ENCODE measurements at regions not wholly inside any gene's neighbourhood (a gene's known extent, or its start where the extent isn't known, plus 50 kb on each side); places are given as distances from the start of the nearest gene placed in this dataset.

DNA sequence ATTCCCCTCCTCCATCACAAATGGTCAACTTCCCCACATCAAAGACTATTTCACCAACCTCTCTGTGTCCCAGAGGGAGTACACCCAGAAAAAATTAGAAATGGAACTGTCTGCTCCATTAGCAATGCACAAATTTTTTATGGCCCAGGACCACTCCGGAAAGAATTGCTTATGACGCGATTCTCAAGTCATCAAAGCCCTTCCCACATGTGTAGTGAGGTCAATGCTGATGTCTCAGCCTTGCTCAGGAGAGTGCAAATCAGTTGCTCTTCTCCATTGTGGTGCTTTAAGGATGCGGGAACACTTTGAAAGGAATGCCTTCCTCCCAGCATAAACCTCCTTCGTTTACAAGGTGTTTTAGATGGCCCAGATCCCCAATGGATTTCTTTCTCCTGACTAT lies 518.3 kb downstream of the PPARGC1A start:
- no peaks in the 10 kb centered on the region for H3K36me3 ChIP-seq (ENCODE audit: control insufficient read depth, insufficient read depth, low read length)
- CTCF ChIA-PET = no interaction called here
- intact Hi-C loops (cut with micrococcal nuclease) = no loop called here
- no peak for ATAC-seq (ENCODE audit: low read depth)
- no peak overlapping the region for H3K9ac ChIP-seq (ENCODE audit: low read depth, low read length)
- H4K8ac ChIP-seq (ENCODE audit: low read depth in 2 of 2, low read length in 2 of 2) = no peak overlapping the region
- H2BK20ac ChIP-seq (ENCODE audit: low read depth, low read length) = no peak overlapping the region
- DNase-seq = no peak
- dilution Hi-C loops (cut with HindIII; ENCODE audit: low sequenced_read_pairs, unreplicated experiment) = no loop called here
- no peak overlapping the region for H2BK15ac ChIP-seq (ENCODE audit: low read depth, low read length)
- H4K91ac ChIP-seq (ENCODE audit: insufficient read depth, low read depth, low read length) = no peak overlapping the region
- no peak overlapping the region for H2AK9ac ChIP-seq (replicated peaks; ENCODE audit: low read depth, low read length, poor library complexity)
- BruUV-seq (replicated peaks) = no TSS peak
- H2AK5ac ChIP-seq (ENCODE audit: low read depth, low read length) = no peak overlapping the region
- H3K56ac ChIP-seq (ENCODE audit: extremely low read depth, insufficient read depth, low read length) = no peak overlapping the region
- no peaks in the 10 kb centered on the region for H4K20me1 ChIP-seq (ENCODE audit: insufficient read depth, low read length)
- no CpG with 5 or more reads among the region's 5 CpGs for WGBS, 2 experiments (ENCODE audit: extremely low coverage in 2 of 2, insufficient read length in 1 of 2)
- TF ChIP-seq SMC3 (IDR thresholded peaks at IDR 0.05; ENCODE audit: low read depth, low read length) (no peak), POLR2A (IDR thresholded peaks at IDR 0.05; ENCODE audit: low read depth, low read length) (no peak), RAD21 (IDR thresholded peaks at IDR 0.05; ENCODE audit: low read length) (no peak), MAFK (IDR thresholded peaks at IDR 0.05; ENCODE audit: low read depth, low read length) (no peak), BHLHE40 (IDR thresholded peaks at IDR 0.05; ENCODE audit: low read depth, low read length) (no peak), CEBPB (IDR thresholded peaks at IDR 0.05; ENCODE audit: low read depth, low read length) (no peak), FOS (IDR thresholded peaks at IDR 0.05; ENCODE audit: low read depth, low read length) (no peak), CHD1 (IDR thresholded peaks at IDR 0.05; ENCODE audit: low read depth, low read length) (no peak), MXI1 (IDR thresholded peaks at IDR 0.05; ENCODE audit: borderline replicate concordance, low read depth, low read length) (no peak), RCOR1 (IDR thresholded peaks at IDR 0.05; ENCODE audit: insufficient replicate concordance, low read length) (no peak)
- TF ChIP-seq, protein P1, sequence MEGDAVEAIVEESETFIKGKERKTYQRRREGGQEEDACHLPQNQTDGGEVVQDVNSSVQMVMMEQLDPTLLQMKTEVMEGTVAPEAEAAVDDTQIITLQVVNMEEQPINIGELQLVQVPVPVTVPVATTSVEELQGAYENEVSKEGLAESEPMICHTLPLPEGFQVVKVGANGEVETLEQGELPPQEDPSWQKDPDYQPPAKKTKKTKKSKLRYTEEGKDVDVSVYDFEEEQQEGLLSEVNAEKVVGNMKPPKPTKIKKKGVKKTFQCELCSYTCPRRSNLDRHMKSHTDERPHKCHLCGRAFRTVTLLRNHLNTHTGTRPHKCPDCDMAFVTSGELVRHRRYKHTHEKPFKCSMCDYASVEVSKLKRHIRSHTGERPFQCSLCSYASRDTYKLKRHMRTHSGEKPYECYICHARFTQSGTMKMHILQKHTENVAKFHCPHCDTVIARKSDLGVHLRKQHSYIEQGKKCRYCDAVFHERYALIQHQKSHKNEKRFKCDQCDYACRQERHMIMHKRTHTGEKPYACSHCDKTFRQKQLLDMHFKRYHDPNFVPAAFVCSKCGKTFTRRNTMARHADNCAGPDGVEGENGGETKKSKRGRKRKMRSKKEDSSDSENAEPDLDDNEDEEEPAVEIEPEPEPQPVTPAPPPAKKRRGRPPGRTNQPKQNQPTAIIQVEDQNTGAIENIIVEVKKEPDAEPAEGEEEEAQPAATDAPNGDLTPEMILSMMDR (conservative IDR thresholded peaks at IDR 0.05; ENCODE audit: low read depth, low read length) = no peak
- TF ChIP-seq, protein P2, sequence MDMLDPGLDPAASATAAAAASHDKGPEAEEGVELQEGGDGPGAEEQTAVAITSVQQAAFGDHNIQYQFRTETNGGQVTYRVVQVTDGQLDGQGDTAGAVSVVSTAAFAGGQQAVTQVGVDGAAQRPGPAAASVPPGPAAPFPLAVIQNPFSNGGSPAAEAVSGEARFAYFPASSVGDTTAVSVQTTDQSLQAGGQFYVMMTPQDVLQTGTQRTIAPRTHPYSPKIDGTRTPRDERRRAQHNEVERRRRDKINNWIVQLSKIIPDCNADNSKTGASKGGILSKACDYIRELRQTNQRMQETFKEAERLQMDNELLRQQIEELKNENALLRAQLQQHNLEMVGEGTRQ (IDR thresholded peaks at IDR 0.05; ENCODE audit: low read depth, low read length) = no peak
- TF ChIP-seq, protein P3, sequence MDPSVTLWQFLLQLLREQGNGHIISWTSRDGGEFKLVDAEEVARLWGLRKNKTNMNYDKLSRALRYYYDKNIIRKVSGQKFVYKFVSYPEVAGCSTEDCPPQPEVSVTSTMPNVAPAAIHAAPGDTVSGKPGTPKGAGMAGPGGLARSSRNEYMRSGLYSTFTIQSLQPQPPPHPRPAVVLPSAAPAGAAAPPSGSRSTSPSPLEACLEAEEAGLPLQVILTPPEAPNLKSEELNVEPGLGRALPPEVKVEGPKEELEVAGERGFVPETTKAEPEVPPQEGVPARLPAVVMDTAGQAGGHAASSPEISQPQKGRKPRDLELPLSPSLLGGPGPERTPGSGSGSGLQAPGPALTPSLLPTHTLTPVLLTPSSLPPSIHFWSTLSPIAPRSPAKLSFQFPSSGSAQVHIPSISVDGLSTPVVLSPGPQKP (IDR thresholded peaks at IDR 0.05; ENCODE audit: borderline replicate concordance, low read depth, low read length) = no peak
- H2BK5ac ChIP-seq (ENCODE audit: low read depth, low read length, poor library complexity, severe bottlenecking) = no peak overlapping the region
- H3K27ac ChIP-seq (ENCODE audit: insufficient read depth, low read length) = no peak overlapping the region
- no peaks in the 10 kb centered on the region for H3K4me1 ChIP-seq (ENCODE audit: control insufficient read depth, insufficient read depth, low read length)
- H3K9me3 ChIP-seq (ENCODE audit: control insufficient read depth, insufficient read depth, low read length) = 0 out of 2 replicates have a peak, but pooled peaks cover 2% of the 10 kb centered on the region
- H3K14ac ChIP-seq (replicated peaks; ENCODE audit: low read depth, low read length) = no peak overlapping the region
- no peak overlapping the region for H3K4me3 ChIP-seq (ENCODE audit: insufficient read depth, low read depth, low read length)
- no peak overlapping the region for H2BK120ac ChIP-seq (ENCODE audit: low read depth, low read length)
- H3K27me3 ChIP-seq (ENCODE audit: control insufficient read depth, insufficient read depth, low read length) = no peaks in the 10 kb centered on the region
- H2AFZ ChIP-seq (replicated peaks; ENCODE audit: low read length, poor library complexity) = no peak overlapping the region
- H4K5ac ChIP-seq (ENCODE audit: low read depth, low read length) = no peak overlapping the region
- POLR2A ChIA-PET (ENCODE audit: unreplicated experiment) = no interaction called here
- no peak overlapping the region for H3K18ac ChIP-seq (ENCODE audit: low read depth, low read length)
- in situ Hi-C loops (cut with MboI; ENCODE audit: low sequenced_read_pairs) = no loop called here
- H3K9me1 ChIP-seq (ENCODE audit: insufficient read depth, low read length) = no peaks in the 10 kb centered on the region
- no peaks in the 10 kb centered on the region for H3K79me1 ChIP-seq (ENCODE audit: low read depth in 1 of 2, low read length in 2 of 2)
- H3K23ac ChIP-seq (ENCODE audit: low read depth, low read length) = no peak overlapping the region
- H3K4me2 ChIP-seq (ENCODE audit: low read depth, low read length) = no peak overlapping the region
- H3K4ac ChIP-seq (ENCODE audit: low read depth, low read length) = no peak overlapping the region
